ENCODE measurements at regions not wholly inside any gene's neighbourhood (a gene's known extent, or its start where the extent isn't known, plus 50 kb on each side); places are given as distances from the start of the nearest gene placed in this dataset.
"Not testable (repeated sequence)": the region's sequence is repeated elsewhere in the genome, so short reads cannot be mapped to it uniquely, and the experiment has no call there.

DNA sequence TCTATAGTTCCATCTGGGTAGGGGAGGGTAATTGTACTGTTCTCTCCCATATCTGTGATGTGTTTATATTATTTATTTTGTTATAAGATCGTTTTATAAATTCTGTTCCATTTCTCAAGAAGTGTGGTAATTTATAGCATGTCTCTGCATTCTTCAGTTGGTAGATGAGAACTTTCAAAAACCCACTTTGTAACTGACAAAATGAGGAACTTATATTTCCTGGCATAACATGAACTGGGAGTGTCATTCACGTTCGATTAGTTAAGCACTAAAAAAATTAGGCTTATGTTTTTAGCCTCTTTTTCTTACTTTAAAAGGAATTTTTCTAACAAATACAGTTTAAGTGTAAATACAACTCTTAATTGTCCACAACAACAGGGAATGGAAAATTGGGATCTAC is 230.8 kb downstream of the CGGBP1 start:
- no peak overlapping the region for H3K4me3 ChIP-seq (ENCODE audit: low read depth, low read length)
- TF ChIP-seq, protein P1, sequence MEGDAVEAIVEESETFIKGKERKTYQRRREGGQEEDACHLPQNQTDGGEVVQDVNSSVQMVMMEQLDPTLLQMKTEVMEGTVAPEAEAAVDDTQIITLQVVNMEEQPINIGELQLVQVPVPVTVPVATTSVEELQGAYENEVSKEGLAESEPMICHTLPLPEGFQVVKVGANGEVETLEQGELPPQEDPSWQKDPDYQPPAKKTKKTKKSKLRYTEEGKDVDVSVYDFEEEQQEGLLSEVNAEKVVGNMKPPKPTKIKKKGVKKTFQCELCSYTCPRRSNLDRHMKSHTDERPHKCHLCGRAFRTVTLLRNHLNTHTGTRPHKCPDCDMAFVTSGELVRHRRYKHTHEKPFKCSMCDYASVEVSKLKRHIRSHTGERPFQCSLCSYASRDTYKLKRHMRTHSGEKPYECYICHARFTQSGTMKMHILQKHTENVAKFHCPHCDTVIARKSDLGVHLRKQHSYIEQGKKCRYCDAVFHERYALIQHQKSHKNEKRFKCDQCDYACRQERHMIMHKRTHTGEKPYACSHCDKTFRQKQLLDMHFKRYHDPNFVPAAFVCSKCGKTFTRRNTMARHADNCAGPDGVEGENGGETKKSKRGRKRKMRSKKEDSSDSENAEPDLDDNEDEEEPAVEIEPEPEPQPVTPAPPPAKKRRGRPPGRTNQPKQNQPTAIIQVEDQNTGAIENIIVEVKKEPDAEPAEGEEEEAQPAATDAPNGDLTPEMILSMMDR (IDR thresholded peaks at IDR 0.05; ENCODE audit: borderline replicate concordance, insufficient read depth, low read depth, low read length) = no peak

DNA sequence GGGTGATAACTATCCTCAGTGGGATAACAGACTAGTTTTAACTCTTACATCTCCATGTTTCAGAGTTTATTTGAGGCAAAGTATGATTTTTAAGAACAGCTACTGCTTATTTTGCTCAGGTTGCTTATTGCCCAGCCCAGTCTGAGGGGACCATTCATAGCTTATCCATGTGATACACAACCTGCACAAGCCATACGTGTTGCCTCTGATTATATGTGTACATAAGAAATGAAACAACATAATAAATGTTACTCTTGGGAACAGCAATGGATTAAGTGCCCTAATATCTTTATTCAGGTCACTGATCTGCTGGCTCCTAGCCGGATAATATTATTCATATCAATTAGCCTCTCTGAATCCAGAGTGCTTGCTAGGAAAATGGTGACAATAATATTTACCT is 236.2 kb downstream of the CGGBP1 start:
- TF ChIP-seq, protein P1 (IDR thresholded peaks at IDR 0.05; ENCODE audit: borderline replicate concordance, insufficient read depth, low read depth, low read length) = no peak
- H3K4me3 ChIP-seq (ENCODE audit: low read depth, low read length) = no peak overlapping the region

GRCh38 chr3:87813503-87813902 is 245.3 kb downstream of the CGGBP1 start:
- H3K4me3 ChIP-seq (ENCODE audit: low read depth, low read length) = not testable (repeated sequence)

- TF ChIP-seq, protein P1 (IDR thresholded peaks at IDR 0.05; ENCODE audit: borderline replicate concordance, insufficient read depth, low read depth, low read length) = no peak
- H3K4me3 ChIP-seq (ENCODE audit: low read depth, low read length) = no peak overlapping the region
These were observed 246.9 kb downstream of the CGGBP1 start for GRCh38 chr3:87811953-87812352.

DNA sequence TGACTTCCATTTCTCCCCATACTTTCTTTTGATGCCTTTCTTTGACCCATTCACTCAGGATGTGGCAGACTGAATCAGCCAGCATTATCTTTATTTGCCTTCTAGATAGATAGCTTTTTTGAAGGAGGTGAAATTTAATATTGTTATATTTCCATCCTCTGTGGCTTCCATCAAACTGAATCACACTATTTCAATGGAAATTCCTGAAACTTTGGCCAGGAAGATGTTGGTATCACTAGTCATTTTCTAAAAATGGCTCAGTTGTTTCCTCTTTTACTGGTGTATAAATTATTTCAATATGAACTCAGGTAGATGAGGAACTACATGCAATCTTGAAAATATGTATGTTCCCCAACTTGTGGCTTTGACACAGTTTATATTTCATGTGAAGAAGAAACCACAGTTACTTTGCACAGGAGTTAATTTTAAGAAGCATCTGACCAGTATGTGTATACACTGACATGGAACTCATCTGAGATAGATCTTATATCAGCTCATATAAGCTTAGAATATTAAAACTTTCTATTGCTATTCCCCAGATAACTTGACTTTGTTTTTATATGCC is 248.3 kb downstream of the CGGBP1 start:
- TF ChIP-seq, protein P1 (IDR thresholded peaks at IDR 0.05; ENCODE audit: borderline replicate concordance, insufficient read depth, low read depth, low read length) = no peak
- no peak overlapping the region for H3K4me3 ChIP-seq (ENCODE audit: low read depth, low read length)

GRCh38 chr3:87805670-87806069 is 253.1 kb downstream of the CGGBP1 start:
- TF ChIP-seq, protein P1 (IDR thresholded peaks at IDR 0.05; ENCODE audit: borderline replicate concordance, insufficient read depth, low read depth, low read length) = no peak
- no peak overlapping the region for H3K4me3 ChIP-seq (ENCODE audit: low read depth, low read length)

DNA sequence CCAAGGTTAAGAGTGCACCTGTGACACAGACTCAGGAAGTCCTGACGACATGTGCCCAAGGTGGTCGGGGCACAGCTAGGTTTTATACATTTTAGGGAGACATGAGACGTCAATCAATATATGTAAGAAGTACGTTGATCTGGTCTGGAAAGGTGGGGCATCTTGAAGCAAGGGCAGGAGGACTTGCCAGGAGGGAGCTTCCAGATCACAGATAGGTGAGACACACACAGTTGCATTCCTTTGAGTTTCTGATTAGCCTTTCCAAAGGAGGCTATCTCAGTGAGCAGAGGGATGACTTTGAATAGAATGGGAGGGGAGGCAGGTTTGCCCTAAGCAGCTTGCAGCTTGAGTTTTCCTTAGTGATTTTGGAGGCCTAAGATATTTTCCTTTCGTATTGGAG is 257.4 kb downstream of the CGGBP1 start:
- no peak overlapping the region for H3K4me3 ChIP-seq (ENCODE audit: low read depth, low read length)
- TF ChIP-seq, protein P1 (IDR thresholded peaks at IDR 0.05; ENCODE audit: borderline replicate concordance, insufficient read depth, low read depth, low read length) = no peak

DNA sequence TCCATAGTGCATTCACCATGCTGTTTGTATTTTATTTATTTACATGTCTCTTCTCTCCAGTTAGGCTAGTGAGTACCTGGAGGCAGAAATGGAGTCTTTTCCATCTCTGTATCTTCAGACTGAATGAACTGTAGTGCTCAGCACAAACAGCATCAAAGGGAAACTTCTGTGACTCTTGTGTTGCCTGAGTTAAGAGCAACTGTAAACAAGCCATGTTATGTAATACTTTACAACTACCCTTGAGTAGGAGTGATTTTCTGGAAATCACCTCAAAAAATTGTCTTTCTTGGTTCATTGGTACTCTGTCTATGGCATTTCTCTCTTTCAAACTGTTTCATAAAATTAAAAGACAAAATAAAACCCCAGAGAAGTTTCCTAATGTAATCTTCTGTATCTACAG is 258.3 kb downstream of the CGGBP1 start:
- TF ChIP-seq, protein P1 (IDR thresholded peaks at IDR 0.05; ENCODE audit: borderline replicate concordance, insufficient read depth, low read depth, low read length) = no peak
- H3K4me3 ChIP-seq (ENCODE audit: low read depth, low read length) = no peak overlapping the region

Measured in GM12875 (cell line).